H1 (cell line): ENCODE measurements at regions not wholly inside any gene's neighbourhood (a gene's known extent, or its start where the extent isn't known, plus 50 kb on each side); places are given as distances from the start of the nearest gene placed in this dataset.

Experiments
- CTCF ChIA-PET: fragments of 300-600 bp; sonication (Branson Sonifier 250); formaldehyde crosslinking; loops from one replicate; lab custom pipeline; 2021; ENCODE audit not compliant: partially characterized antibody; lab: Charles Lee
- POLR2A ChIA-PET: fragments of 300-600 bp; sonication (Branson Sonifier 250); formaldehyde crosslinking; loops from one replicate; lab custom pipeline; 2021; ENCODE audit warnings: inconsistent platforms; ENCODE audit not compliant: partially characterized antibody; lab: Charles Lee
- DNase-seq, 2 experiments: peaks; one replicate each; pipeline versions ENCODE4 v3.0.0 to v3.0.0-alpha.2; 2010 to 2022; ENCODE audit warnings: low spot score in 2 of 2, low read depth in 1 of 2, mixed read lengths in 1 of 2
- FAIRE-seq: peaks from 2 replicates; lab custom pipeline; 2011; peaks lifted over from hg19 to GRCh38; lab: Jason Lieb, UNC
- H2AFZ ChIP-seq: 2 replicates; pipeline ENCODE4 v1.8.1; 2012; ENCODE audit warnings: low read length, inconsistent platforms
- H2AK5ac ChIP-seq: 2 replicates; pipeline ENCODE4 v1.6.1; 2013; ENCODE audit warnings: low read depth, low read length
- H2BK120ac ChIP-seq: replicated peaks from 2 replicates; pipeline ENCODE3; 2013; ENCODE audit warnings: low read depth, low read length, inconsistent platforms
- H2BK12ac ChIP-seq: 2 replicates; pipeline ENCODE4 v1.6.1; 2013; ENCODE audit warnings: low read depth, low read length
- H2BK15ac ChIP-seq: 2 replicates; pipeline ENCODE4 v1.6.1; 2013; ENCODE audit warnings: low read length
- H2BK20ac ChIP-seq: 2 replicates; pipeline ENCODE4 v1.6.1; 2013; ENCODE audit warnings: low read length
- H2BK5ac ChIP-seq: 2 replicates; pipeline ENCODE4 v1.6.1; 2013; ENCODE audit warnings: low read depth, low read length
- H3K14ac ChIP-seq: 2 replicates; pipeline ENCODE4 v1.6.1; 2013; ENCODE audit warnings: inconsistent platforms; ENCODE audit not compliant: insufficient read length
- H3K18ac ChIP-seq: 2 replicates; pipeline ENCODE4 v1.6.1; 2013; ENCODE audit warnings: low read length; ENCODE audit errors: extremely low read depth
- H3K23ac ChIP-seq: 2 replicates; pipeline ENCODE4 v1.6.1; 2013; ENCODE audit warnings: inconsistent platforms; ENCODE audit not compliant: insufficient read length
- H3K23me2 ChIP-seq: 2 replicates; pipeline ENCODE4 v1.6.1; 2013; ENCODE audit warnings: low read depth, low read length
- H3K27ac ChIP-seq: 2 replicates; pipeline ENCODE4 v1.6.1; 2011; ENCODE audit warnings: low read depth, low read length, inconsistent platforms
- H3K27me3 ChIP-seq, 4 experiments: replicated peaks in 1 of 4; 1 replicate in 1 of 4; 2 replicates in 3 of 4; pipeline versions ENCODE4 v1.6.1 to v1.8.1; 2011 to 2013; ENCODE audit warnings: low read length in 3 of 4, mild to moderate bottlenecking in 3 of 4, inconsistent platforms in 2 of 4, mixed read lengths in 2 of 4, moderate library complexity in 1 of 4; ENCODE audit not compliant: control insufficient read depth in 3 of 4, insufficient read depth in 3 of 4; ENCODE audit errors: extremely low read depth in 1 of 4
- H3K36me3 ChIP-seq, 4 experiments: 2 replicates each; pipeline versions ENCODE4 v1.6.1 to v1.8.1; 2011 to 2013; ENCODE audit warnings: mild to moderate bottlenecking in 4 of 4, low read length in 3 of 4, moderate library complexity in 2 of 4, control low read depth in 1 of 4, inconsistent platforms in 1 of 4; ENCODE audit not compliant: insufficient read depth in 4 of 4, control insufficient read depth in 2 of 4
- H3K4ac ChIP-seq: replicated peaks from 2 replicates; pipeline ENCODE3; 2013; ENCODE audit warnings: low read length, low read depth, mixed read lengths, inconsistent platforms; ENCODE audit not compliant: insufficient read length
- H3K4me1 ChIP-seq, 4 experiments: replicated peaks in 1 of 4; 1 replicate in 1 of 4; 2 replicates in 3 of 4; pipeline versions ENCODE4 v1.6.1 to v1.8.1; 2011 to 2013; ENCODE audit warnings: low read length in 3 of 4, inconsistent platforms in 2 of 4, mixed read lengths in 1 of 4; ENCODE audit not compliant: insufficient read depth in 4 of 4, control insufficient read depth in 3 of 4
- H3K4me2 ChIP-seq, 2 experiments: 2 replicates each; pipeline versions ENCODE4 v1.6.1 to v1.8.1; 2011 to 2013; ENCODE audit warnings: low read depth in 2 of 2, low read length in 2 of 2, control low read depth in 1 of 2, inconsistent platforms in 1 of 2, mild to moderate bottlenecking in 1 of 2; ENCODE audit not compliant: insufficient read depth in 1 of 2
- H3K4me3 ChIP-seq, 4 experiments: fragments of 200-600, 300-600 bp in 1 of 4; sonication (generic), shearing (Covaris generic), sonication (Bioruptor Twin) in 1 of 4; 2 replicates each; pipeline versions ENCODE4 v1.5.1 to v1.8.1; 2011 to 2016; ENCODE audit warnings: low read length in 4 of 4, low read depth in 3 of 4, control low read depth in 2 of 4, inconsistent platforms in 2 of 4, mild to moderate bottlenecking in 2 of 4, mixed read lengths in 1 of 4, moderate library complexity in 1 of 4; ENCODE audit not compliant: insufficient read depth in 2 of 4; ENCODE audit errors: extremely low read depth in 1 of 4
- H3K56ac ChIP-seq: replicated peaks from 2 replicates; pipeline ENCODE3; 2013; ENCODE audit warnings: low read depth, mild to moderate bottlenecking, mixed read lengths, low read length, inconsistent platforms; ENCODE audit not compliant: insufficient read length
- H3K79me1 ChIP-seq: 2 replicates; pipeline ENCODE4 v1.6.1; 2013; ENCODE audit warnings: low read depth, low read length, control low read depth
- H3K79me2 ChIP-seq, 2 experiments: 2 replicates each; pipeline versions ENCODE4 v1.6.1 to v1.8.1; 2012 to 2013; ENCODE audit warnings: low read length in 2 of 2, mild to moderate bottlenecking in 2 of 2, inconsistent platforms in 1 of 2; ENCODE audit not compliant: insufficient read depth in 2 of 2, control insufficient read depth in 1 of 2
- H3K9ac ChIP-seq, 4 experiments: replicated peaks in 1 of 4; 1 replicate in 1 of 4; 2 replicates in 3 of 4; pipeline versions ENCODE4 v1.6.1 to v1.8.1; 2011 to 2013; ENCODE audit warnings: low read depth in 3 of 4, low read length in 3 of 4, control low read depth in 2 of 4, mild to moderate bottlenecking in 2 of 4, moderate library complexity in 2 of 4, inconsistent platforms in 1 of 4; ENCODE audit errors: extremely low read depth in 1 of 4
- H3K9me3 ChIP-seq, 2 experiments: 2 replicates each; pipeline versions ENCODE4 v1.6.1 to v1.8.1; 2012 to 2013; ENCODE audit warnings: mild to moderate bottlenecking in 2 of 2, moderate library complexity in 2 of 2, control low read depth in 1 of 2, inconsistent platforms in 1 of 2, low read depth in 1 of 2, low read length in 1 of 2, mixed read lengths in 1 of 2; ENCODE audit not compliant: insufficient read depth in 2 of 2
- H4K20me1 ChIP-seq, 2 experiments: replicated peaks in 1 of 2; 2 replicates each; pipeline versions ENCODE3 to v1.8.1; 2011 to 2013; ENCODE audit warnings: inconsistent platforms in 2 of 2, low read length in 2 of 2, mild to moderate bottlenecking in 1 of 2; ENCODE audit not compliant: insufficient read depth in 2 of 2, control insufficient read depth in 1 of 2
- H4K5ac ChIP-seq: 2 replicates; pipeline ENCODE4 v1.6.1; 2013; ENCODE audit warnings: low read length, low read depth, mixed read lengths, inconsistent platforms; ENCODE audit not compliant: insufficient read length
- H4K8ac ChIP-seq: 2 replicates; pipeline ENCODE4 v1.8.0; 2013; ENCODE audit warnings: mild to moderate bottlenecking, moderate library complexity, low read length, inconsistent platforms; ENCODE audit not compliant: insufficient read depth; ENCODE audit errors: extremely low read depth
- H4K91ac ChIP-seq: replicated peaks from 2 replicates; pipeline ENCODE3; 2013; ENCODE audit warnings: low read length, mixed read lengths, inconsistent platforms; ENCODE audit not compliant: insufficient read length
- ASH2L ChIP-seq: fragments of 200-600, 300-600 bp; sonication (generic); IDR thresholded peaks from one replicate; pipeline ENCODE4 v1.7.1; 2017; ENCODE audit warnings: low read length
- CHD2 ChIP-seq: IDR thresholded peaks from 2 replicates; pipeline ENCODE4 v1.6.1; 2012; ENCODE audit warnings: low read length, improper control_type of control experiment
- CTCF ChIP-seq, 3 experiments: IDR thresholded peaks; 1 replicate in 2 of 3; 2 replicates in 1 of 3; pipeline versions ENCODE4 v1.5.1 to v1.6.1; 2011; ENCODE audit warnings: low read length in 3 of 3, mild to moderate bottlenecking in 3 of 3, inconsistent platforms in 2 of 3, low read depth in 1 of 3, moderate library complexity in 1 of 3; ENCODE audit not compliant: insufficient read depth in 1 of 3; ENCODE audit errors: control extremely low read depth in 1 of 3
- EGR1 ChIP-seq: IDR thresholded peaks from 2 replicates; pipeline ENCODE4 v1.6.1; 2011; ENCODE audit warnings: low read depth, low read length, borderline replicate concordance
- KDM1A ChIP-seq: fragments of 200-600, 300-600 bp; sonication (generic); IDR thresholded peaks from 2 replicates; pipeline ENCODE4 v1.7.1; 2016; ENCODE audit warnings: mild to moderate bottlenecking, low read length, borderline replicate concordance
- NANOG ChIP-seq: IDR thresholded peaks from 2 replicates; pipeline ENCODE4 v1.6.1; 2011; ENCODE audit warnings: low read length, low read depth, mild to moderate bottlenecking, inconsistent platforms; ENCODE audit not compliant: insufficient read depth, poor library complexity, severe bottlenecking
- PHF8 ChIP-seq: fragments of 200-600 bp; sonication (generic); conservative IDR thresholded peaks from 2 replicates; pipeline ENCODE4 v1.7.1; 2012; ENCODE audit warnings: low read depth, mild to moderate bottlenecking, inconsistent platforms, low read length, moderate library complexity
- POLR2A ChIP-seq, 2 experiments: IDR thresholded peaks; 1 replicate in 1 of 2; 2 replicates in 1 of 2; pipeline ENCODE4 v1.6.1; 2011; ENCODE audit warnings: low read depth in 2 of 2, low read length in 2 of 2, mild to moderate bottlenecking in 2 of 2; ENCODE audit errors: control extremely low read depth in 1 of 2
- POLR2AphosphoS5 ChIP-seq: IDR thresholded peaks from 2 replicates; pipeline ENCODE4 v1.6.1; 2011; ENCODE audit warnings: low read depth, low read length
- SUZ12 ChIP-seq: fragments of 200-600 bp; sonication (generic); IDR thresholded peaks from 2 replicates; pipeline ENCODE4 v1.6.1; 2012; ENCODE audit warnings: mild to moderate bottlenecking, inconsistent platforms, low read length, moderate library complexity, mixed read lengths
- TAF7 ChIP-seq: optimal IDR thresholded peaks from 2 replicates; pipeline ENCODE3; 2011; ENCODE audit warnings: low read depth, mild to moderate bottlenecking, inconsistent platforms, low read length, moderate library complexity, borderline replicate concordance
- WGBS, 2 experiments: shearing (Covaris generic) in 1 of 2; methylation state at CpG; one replicate each; pipeline versions ENCODE4 v1.1.6 to v1.1.7; 2013 to 2015; ENCODE audit warnings: low lambda C conversion rate in 2 of 2, mixed read lengths in 2 of 2, inconsistent platforms in 1 of 2, low coverage in 1 of 2, missing lambda C conversion rate in 1 of 2; ENCODE audit not compliant: insufficient replicate concordance in 2 of 2, insufficient coverage in 1 of 2, insufficient read length in 1 of 2; ENCODE audit errors: extremely low coverage in 1 of 2, missing lambda C conversion rate in 1 of 2; 5-methylcytosine and 5-hydroxymethylcytosine counted together

DNA sequence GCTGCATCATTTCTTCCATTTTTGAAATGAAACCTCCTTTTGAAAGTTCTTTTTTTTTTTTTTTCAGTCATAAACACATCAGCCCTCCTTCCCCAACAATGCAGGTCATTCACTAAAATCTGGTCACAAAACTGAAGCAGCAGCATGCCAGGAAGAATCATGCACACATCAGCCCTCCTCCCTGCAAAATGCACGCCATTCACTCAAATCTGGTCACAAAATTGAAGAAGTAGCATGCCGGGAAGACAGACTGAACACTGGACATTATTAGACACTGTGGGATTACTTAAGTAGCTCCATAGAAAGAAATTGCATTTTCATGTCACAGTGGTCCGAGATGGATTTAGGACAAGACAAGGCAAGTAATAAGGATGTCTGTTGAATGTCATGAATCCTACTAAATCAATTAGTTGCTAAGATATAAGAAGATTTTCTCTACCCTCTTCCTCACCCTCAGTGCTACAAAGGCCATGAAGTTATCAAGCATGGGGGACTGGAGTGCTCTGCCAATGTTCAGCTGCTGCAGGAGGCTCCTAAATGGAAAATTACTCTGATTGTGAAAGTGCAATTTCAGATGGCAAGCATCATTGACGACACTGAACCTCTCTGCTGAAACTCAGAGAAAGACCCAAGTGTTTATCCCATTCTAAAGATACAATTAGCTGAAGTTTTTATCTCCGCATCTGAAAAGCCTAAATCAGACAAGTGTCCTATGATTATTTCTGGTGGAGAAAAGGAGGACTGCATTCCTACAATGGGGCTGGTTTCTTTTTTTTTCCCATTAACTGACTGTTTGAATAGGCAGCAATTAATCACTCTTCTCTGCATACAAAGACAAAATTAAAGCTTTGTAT lies 913.2 kb downstream of the DIAPH3 start:
- POLR2A ChIA-PET, result no interaction called here
- TF ChIP-seq EGR1 (no peak), KDM1A (no peak), ASH2L (no peak), SUZ12 (no peak), POLR2AphosphoS5 (no peak), PHF8 (no peak), CTCF (IDR thresholded peaks at IDR 0.05; ENCODE audit: control extremely low read depth in 1 of 3, insufficient read depth in 1 of 3, low read depth in 1 of 3, low read length in 3 of 3) (no peak), TAF7 (no peak), POLR2A (IDR thresholded peaks at IDR 0.05; ENCODE audit: control extremely low read depth in 1 of 2, low read depth in 2 of 2, low read length in 2 of 2) (no peak), NANOG (no peak), CHD2 (no peak)

More for the DNA sequence above, 913.2 kb downstream of the DIAPH3 start:
- DNase-seq (no peak), FAIRE-seq (no peak)
- Histone ChIP-seq H3K23me2 (no peaks in the 10 kb centered on the region; the same call in 1 of the 2 replicates), H3K27ac (no peak overlapping the region), H2BK15ac (no peak overlapping the region), H4K91ac (no peak overlapping the region), H3K4me2 (no peak overlapping the region), H2AK5ac (no peak overlapping the region), H2BK20ac (no peak overlapping the region), H3K56ac (no peak overlapping the region), H4K20me1 (no peaks in the 10 kb centered on the region), H4K5ac (no peak overlapping the region), H3K79me1 (no peaks in the 10 kb centered on the region), H2BK5ac (no peak overlapping the region), H3K9me3 (no peaks in the 10 kb centered on the region), H2AFZ (no peak overlapping the region), H3K9ac (no peak overlapping the region), H3K27me3 (no peaks in the 10 kb centered on the region), H3K4ac (no peak overlapping the region), H3K79me2 (no peaks in the 10 kb centered on the region), H3K18ac (no peak overlapping the region), H3K23ac (no peak overlapping the region), H4K8ac (no peak overlapping the region), H2BK12ac (no peak overlapping the region), H3K4me3 (no peak overlapping the region), H3K4me1 (no peaks in the 10 kb centered on the region), H3K14ac (no peak overlapping the region), H2BK120ac (no peak overlapping the region), H3K36me3 (no peaks in the 10 kb centered on the region)
- CTCF ChIA-PET, result interaction anchor here (0.7 to 1.4 kb wide), 6 partner anchors 9 to 428 kb away, joined by 3 to 5 read pairs (median 3); no protein-coding TSS in a partner anchor
- WGBS, 2 experiments, result 94% methylated on average over 5 of the region's 5 CpGs; no CpG with 5 or more reads in 1 of the 2 experiments
